ENCODE measurements at regions not wholly inside any gene's neighbourhood (a gene's known extent, or its start where the extent isn't known, plus 50 kb on each side); places are given as distances from the start of the nearest gene placed in this dataset.

- TF ChIP-seq SPI1 (IDR thresholded peaks at IDR 0.05; ENCODE audit: borderline replicate concordance, low read depth, low read length) (no peak), E2F3 (CRISPR knock-in tag; IDR thresholded peaks at IDR 0.05) (no peak), JUN (IDR thresholded peaks at IDR 0.05; ENCODE audit: borderline replicate concordance, low read depth, low read length) (no peak), JUN (CRISPR knock-in tag; IDR thresholded peaks at IDR 0.05; ENCODE audit: borderline replicate concordance) (no peak), OTX1 (CRISPR knock-in tag; IDR thresholded peaks at IDR 0.05) (no peak), ZBTB43 (CRISPR knock-in tag; IDR thresholded peaks at IDR 0.05) (no peak), RNF2 (IDR thresholded peaks at IDR 0.05) (no peak), LARP7 (IDR thresholded peaks at IDR 0.05) (no peak), SNIP1 (IDR thresholded peaks at IDR 0.05; ENCODE audit: low read depth) (no peak), MTF1 (CRISPR knock-in tag; IDR thresholded peaks at IDR 0.05; ENCODE audit: borderline replicate concordance) (no peak), SETDB1 (IDR thresholded peaks at IDR 0.05; ENCODE audit: low read length) (no peak)
- TF ChIP-seq, protein P1, sequence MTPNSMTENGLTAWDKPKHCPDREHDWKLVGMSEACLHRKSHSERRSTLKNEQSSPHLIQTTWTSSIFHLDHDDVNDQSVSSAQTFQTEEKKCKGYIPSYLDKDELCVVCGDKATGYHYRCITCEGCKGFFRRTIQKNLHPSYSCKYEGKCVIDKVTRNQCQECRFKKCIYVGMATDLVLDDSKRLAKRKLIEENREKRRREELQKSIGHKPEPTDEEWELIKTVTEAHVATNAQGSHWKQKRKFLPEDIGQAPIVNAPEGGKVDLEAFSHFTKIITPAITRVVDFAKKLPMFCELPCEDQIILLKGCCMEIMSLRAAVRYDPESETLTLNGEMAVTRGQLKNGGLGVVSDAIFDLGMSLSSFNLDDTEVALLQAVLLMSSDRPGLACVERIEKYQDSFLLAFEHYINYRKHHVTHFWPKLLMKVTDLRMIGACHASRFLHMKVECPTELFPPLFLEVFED (CRISPR knock-in tag; conservative IDR thresholded peaks at IDR 0.05), result no peak
Observed at GRCh38 chr5:74994826-74995225, 57.5 kb downstream of the GCNT4 start.

Data from K562 (cell line).